HG03280 (cell line): ENCODE measurements at regions not wholly inside any gene's neighbourhood (a gene's known extent, or its start where the extent isn't known, plus 50 kb on each side); places are given as distances from the start of the nearest gene placed in this dataset.
"Not testable (repeated sequence)": the region's sequence is repeated elsewhere in the genome, so short reads cannot be mapped to it uniquely, and the experiment has no call there.

ENCODE experiments used
- ATAC-seq: cut with Tn5 transposase; IDR thresholded peaks from one replicate; pipeline ENCODE4 v1.9.1; 2021; ENCODE audit warnings: mild to moderate bottlenecking, moderate library complexity; ENCODE audit not compliant: unreplicated experiment

- ATAC-seq: no peak
Measured at GRCh38 chr7:109879287-109879828, 1211.6 kb upstream of the LRRN3 start.

- no peak for ATAC-seq
Measured at GRCh38 chr7:109890622-109891021, 1200.3 kb upstream of the LRRN3 start.

DNA sequence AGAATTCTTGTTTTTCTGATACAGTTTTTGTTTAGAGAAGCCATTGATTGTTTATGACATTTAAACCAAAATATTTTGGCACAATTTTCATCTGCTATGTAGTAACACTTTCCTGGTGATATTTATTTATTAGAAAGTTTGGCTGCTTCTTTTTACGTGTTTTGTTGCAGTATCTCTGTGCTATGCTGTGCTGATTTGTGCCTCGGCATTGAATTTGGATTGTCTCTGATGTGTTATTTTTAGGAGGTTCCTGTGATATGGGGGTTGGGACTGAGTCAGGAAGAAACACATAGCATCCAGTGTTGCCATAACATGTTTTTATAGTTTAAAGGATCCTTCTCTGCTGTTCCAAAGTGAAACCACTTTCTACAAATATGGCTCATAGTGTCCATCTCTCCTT lies 1197.7 kb upstream of the LRRN3 start:
- ATAC-seq: no peak

- no peak for ATAC-seq
Measured at GRCh38 chr7:109895536-109895935, 1195.4 kb upstream of the LRRN3 start.

DNA sequence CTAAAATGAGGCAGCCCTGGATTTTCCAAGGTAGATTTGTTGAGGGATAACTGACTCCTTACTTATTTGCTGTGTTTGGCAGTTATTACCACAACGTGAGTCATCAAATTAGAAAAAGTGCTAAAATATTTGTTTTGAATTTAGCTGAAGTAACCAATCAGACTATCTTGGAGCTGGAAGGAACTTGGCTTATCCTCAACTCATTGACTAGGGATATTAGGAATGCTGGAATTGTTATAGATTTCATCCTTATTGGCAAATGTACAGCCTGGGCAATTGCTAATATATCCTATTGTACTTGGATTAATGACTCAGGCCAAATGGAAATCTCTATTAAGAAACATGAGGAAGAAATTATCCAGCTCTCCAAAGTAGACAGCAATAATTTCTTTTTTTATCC lies 1189.0 kb upstream of the LRRN3 start:
- ATAC-seq: no peak

DNA sequence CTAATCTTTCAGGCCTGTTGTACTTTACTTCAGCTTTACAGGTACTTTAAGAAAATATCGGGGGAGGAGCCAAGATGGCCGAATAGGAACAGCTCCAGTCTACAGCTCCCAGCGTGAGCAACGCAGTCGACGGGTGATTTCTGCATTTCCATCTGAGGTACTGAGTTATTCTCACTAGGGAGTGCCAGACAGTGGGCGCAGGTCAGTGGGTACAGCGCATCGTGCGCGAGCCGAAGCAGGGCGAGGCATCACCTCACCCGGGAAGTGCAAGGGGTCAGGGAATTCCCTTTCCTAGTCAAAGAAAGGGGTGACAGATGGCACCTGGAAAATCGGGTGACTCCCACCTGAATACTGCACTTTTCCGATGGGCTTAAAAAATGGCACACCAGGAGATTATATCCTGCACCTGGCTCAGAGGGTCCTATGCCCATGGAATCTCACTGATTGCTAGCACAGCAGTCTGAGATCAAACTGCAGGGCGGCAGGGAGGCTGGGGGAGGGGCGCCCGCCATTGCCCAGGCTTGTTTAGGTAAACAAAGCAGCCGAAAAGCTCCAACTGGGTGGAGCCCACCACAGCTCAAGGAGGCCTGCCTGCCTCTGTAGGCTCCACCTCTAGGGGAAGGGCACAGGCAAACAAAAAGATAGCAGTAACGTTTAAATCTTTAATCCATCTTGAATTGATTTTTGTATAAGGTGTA lies 1185.4 kb upstream of the LRRN3 start:
- not testable (repeated sequence) for ATAC-seq

DNA sequence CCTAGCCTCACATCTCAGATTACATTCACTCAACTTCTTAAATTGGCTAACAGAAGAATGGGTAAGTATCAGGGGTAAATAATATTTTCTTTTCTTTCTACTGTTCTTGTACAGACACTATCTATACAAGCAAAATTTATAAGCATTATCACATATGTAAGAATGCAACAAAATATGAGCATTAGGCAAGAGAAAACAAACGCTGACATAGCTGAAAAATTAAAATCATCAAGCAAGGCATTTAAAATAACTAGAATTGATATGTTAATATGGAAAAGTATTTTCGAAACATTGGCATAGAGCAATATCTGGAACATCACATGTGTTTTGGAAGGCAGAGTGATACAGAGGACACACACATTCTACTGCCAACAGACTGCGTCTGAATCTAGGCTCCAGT lies 1175.3 kb upstream of the LRRN3 start:
- no peak for ATAC-seq

DNA sequence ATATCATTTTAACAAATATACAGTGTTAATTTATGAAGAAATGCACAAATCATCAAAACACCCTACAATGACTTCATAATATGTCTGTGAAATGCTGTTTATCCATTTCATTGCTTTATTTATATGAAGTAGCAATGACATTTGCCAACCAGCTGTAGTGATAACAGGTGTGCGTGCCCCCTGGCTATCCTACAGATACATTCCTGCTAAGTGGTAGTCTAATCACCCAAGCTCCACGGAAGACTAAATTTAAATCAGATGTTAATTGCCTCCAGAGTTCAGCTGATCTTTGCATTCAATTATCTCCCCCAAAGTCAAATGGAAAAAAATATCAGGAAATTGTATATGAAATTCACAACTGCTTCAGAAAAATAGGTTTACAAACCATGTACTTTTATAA lies 1164.2 kb upstream of the LRRN3 start:
- ATAC-seq: no peak

DNA sequence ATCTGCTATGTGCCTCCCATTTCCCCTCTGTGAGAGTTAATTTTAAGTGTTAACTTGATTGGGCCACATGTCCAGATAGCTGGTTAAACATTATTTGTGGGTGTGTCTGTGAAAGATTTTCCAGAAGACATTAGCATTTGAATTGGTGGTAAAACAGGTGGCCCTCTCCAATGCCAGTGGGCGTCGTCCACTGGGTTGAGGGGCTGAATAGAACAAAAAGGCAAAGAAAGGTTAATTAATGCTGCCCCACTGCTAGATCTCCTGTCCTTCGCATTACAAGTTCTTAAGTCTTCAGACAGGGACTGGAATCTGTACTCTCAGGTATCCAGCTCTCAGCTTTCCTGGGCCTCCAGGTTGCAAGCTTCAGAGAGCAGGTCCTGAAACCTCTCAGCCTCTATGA lies 1160.9 kb upstream of the LRRN3 start:
- ATAC-seq: no peak

DNA sequence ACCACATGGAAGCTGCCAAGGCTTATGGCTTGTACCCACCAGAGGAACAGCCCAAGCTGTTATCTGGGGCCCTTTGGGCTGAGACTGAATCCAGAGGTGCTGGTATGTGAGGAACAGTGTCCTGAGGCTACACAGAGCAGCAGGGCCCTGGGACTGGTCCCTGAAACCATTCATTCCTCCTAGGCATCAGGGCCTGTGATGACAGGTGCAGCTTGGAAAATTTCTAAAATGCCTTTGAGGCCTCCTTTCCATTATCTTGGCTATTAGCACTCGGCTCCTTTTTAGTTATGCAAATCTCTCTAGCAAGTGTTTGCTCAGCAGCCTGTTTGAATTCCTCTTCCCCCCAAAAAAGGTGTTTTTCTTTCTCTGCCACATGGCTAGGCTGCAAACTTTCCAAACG lies 1151.7 kb upstream of the LRRN3 start:
- no peak for ATAC-seq

- ATAC-seq: no peak
Measured at GRCh38 chr7:109945820-109946518, 1145.0 kb upstream of the LRRN3 start.

GRCh38 chr7:109950256-109950655 lies 1140.7 kb upstream of the LRRN3 start:
- ATAC-seq: no peak

DNA sequence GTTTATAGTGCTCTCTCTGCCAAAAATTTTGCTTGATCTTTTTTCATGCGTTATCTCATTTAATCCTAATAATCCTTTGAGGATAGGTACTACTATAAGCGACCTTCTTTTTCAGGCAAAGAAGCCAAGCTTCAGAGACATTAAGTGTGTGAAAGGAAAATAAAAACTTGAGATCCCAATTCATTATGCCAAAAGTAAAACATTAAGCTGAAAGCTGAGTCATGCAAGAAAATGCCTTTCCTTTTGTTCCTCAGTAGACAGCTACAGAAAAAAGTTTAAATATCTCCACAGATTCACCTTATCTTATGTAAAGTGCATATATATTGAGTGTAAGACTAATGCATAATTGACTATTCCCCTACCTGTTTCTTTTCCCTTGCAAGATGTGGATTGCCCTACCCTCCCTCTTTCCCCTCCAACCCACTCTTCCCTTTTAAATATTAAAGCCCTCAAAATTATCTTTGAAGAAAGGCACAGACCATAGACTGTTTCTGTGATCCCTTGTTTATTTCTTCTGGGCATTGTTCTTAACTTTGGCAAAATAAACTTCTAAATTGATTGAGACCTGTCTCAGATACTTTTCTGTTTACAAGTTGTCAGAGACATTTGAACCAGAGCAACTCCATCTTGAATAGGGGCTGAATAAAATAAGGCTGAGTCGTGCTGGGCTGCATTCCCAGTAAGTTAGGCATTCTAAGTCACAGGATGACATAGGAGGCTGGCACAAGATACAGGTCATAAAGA lies 1139.9 kb upstream of the LRRN3 start:
- no peak for ATAC-seq

- ATAC-seq: no peak
Measured at GRCh38 chr7:109951565-109951928, 1139.4 kb upstream of the LRRN3 start.

DNA sequence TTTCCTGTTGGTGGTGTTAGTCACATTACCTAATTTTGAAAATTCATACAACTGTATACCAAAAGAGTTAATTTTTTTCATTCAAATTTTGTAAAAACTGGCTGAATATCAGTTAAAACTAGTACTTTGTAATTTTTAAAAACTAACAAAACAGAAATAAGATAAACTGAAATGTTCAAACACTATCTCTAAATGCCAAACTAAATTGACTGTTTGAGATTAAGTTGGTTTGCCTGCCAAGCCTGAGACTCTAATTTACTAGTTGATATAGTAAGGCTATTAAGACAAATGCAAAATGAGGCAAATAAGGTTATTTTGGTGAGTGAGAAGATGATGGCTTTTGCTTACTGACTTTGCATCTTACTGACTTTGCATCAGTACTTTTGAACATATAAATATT lies 1134.9 kb upstream of the LRRN3 start:
- no peak for ATAC-seq

GRCh38 chr7:109956916-109957315 lies 1134.0 kb upstream of the LRRN3 start:
- ATAC-seq: no peak

- ATAC-seq: no peak
Measured at GRCh38 chr7:109963741-109964140, 1127.2 kb upstream of the LRRN3 start.

DNA sequence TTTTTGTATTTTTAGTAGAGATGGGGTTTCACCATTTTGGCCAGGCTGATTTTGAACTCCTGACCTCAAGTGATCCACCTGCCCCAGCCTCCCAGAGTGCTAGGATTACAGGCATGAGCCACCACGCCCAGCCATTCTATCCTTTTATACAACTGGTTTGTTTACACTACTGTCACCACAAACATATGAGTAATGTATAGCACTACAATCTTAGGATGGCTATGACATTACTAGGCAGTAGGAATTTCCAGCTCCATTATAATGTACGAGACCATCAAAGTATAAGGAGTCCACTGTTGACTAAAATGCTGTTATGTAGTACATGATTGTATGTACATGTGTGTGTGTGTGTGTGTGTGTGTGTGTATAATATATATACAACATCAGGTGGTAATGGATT lies 1126.1 kb upstream of the LRRN3 start:
- no peak for ATAC-seq

DNA sequence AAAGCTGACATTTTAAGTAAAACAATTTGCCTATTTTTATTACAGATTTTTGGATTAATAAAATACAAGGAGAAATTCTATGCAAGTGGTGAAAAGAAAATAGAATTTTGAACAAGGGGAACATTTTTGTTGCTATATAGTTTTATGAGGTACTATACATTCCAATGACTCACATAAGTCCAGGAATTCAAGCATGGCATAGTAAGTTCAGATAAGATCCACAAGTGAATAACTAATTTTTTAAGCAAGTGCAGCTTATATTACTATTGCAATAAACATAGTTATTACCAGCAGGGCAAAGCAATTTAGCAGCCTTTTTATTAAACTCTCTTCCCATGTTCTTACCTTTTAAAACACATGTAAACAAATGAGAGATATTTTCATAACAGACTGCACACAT lies 1123.5 kb upstream of the LRRN3 start:
- ATAC-seq: no peak

- no peak for ATAC-seq
Measured at GRCh38 chr7:109983618-109984017, 1107.3 kb upstream of the LRRN3 start.

- no peak for ATAC-seq
Measured at GRCh38 chr7:109984729-109985128, 1106.2 kb upstream of the LRRN3 start.

- no peak for ATAC-seq
Measured at GRCh38 chr7:109986701-109987100, 1104.2 kb upstream of the LRRN3 start.
